HG03066 (cell line): ENCODE measurements at regions not wholly inside any gene's neighbourhood (a gene's known extent, or its start where the extent isn't known, plus 50 kb on each side); places are given as distances from the start of the nearest gene placed in this dataset.

ENCODE experiments used
- ATAC-seq: cut with Tn5 transposase; IDR thresholded peaks from one replicate; pipeline ENCODE4 v1.9.1; 2021; ENCODE audit warnings: low read depth; ENCODE audit not compliant: unreplicated experiment

DNA sequence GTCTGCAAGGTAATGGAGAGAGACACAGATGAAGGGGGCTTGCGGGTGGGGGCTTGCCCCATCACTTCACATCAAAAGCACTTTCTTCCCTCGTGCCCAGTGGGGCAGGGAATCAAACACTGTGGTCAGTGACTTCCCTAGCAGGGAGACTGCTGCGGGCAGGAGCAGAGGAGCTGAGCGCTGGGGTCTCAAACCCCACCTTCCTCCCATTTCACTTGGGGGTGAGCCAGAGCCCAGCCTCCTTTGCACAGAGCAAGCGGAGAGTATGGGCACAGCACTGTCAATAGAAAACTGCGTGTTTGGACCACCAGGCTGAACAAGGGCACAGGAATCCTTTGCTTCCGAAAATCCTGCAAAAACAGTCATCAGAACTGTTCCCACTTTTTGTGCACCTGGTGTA is 355.8 kb upstream of the MKI67 start:
- ATAC-seq, result no peak

DNA sequence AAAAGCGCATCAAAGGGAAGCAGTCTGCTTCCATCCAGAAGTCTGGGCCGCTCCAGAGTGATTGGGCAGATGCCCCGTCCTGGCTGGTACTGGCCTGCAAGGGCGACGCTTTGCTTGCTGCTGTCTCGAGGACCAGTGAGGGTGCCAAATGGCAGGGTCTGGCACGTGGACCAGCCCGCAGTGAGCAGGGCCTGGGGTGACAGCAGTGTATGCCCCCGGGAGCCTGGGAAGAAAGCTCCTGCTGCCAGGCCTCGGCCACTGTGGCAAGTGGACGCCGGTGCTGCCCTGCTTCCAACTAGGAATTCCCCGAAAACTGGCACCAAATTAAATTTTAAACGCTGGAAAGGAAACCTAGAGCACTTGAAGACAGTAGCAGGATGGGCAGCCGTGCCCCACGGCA is 357.0 kb upstream of the MKI67 start:
- no peak for ATAC-seq

DNA sequence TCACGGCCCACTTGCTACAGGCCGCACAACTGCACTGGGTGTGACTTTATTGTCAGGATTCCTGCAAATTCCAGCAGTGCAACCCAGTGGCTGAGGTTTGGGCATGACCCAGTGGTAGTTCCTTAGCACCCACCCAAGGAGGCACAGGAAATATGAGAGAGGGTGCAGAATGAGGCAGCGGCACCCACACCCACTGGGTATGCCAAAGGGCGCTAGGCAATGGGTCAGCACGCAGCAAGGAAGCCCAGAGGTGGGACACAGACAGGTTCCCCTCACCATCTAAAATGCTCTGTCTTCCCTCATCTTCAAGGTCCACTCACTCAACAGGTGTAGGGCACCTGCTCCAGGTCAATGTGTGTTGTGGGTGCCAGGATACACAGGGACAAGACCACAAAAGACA is 357.8 kb upstream of the MKI67 start:
- no peak for ATAC-seq

DNA sequence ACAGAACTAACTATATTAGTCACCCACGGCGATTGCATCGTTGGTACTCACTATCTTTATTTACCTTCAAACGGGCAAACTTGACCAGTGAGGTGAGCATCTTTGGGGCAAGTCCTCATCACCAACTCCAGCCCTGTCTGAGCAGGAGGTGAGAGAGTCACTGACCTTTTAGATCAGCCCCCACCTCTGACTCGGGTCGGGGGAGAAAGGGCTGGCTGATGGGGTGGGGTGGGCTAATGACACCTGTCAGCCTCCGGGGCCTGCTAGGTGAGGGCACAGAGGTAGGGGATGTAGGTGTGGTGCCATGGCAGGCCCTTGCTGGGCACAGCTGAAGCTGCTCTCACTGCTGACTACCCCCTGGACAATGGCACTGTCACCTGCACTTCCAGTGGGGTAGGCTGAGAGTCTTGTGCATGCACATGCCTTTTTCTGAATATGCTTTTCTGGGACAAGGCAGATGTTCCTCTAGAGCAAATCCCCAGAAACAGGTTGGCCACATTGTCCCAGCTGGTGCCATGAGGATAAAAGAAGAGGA is 359.5 kb upstream of the MKI67 start:
- no peak for ATAC-seq

DNA sequence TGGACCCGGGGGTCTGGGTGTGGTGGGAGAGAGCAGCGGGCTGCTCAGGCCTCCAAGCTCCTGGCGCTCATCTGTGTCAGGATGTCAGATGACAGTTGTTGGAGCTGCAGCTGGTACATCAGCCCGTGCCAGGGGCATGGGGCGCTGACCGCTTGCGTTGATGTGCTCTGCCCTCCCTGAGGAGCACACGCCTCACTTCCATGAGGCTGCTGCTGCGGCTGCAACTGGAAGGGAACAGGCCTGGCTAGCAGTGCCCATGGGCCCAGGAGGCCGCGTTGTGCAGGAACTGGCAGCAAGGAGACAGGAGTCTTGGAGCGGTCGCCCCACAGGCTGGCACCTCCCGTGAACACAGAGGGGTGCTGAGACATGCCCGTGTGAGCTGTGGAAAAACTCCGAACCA is 361.3 kb upstream of the MKI67 start:
- no peak for ATAC-seq

DNA sequence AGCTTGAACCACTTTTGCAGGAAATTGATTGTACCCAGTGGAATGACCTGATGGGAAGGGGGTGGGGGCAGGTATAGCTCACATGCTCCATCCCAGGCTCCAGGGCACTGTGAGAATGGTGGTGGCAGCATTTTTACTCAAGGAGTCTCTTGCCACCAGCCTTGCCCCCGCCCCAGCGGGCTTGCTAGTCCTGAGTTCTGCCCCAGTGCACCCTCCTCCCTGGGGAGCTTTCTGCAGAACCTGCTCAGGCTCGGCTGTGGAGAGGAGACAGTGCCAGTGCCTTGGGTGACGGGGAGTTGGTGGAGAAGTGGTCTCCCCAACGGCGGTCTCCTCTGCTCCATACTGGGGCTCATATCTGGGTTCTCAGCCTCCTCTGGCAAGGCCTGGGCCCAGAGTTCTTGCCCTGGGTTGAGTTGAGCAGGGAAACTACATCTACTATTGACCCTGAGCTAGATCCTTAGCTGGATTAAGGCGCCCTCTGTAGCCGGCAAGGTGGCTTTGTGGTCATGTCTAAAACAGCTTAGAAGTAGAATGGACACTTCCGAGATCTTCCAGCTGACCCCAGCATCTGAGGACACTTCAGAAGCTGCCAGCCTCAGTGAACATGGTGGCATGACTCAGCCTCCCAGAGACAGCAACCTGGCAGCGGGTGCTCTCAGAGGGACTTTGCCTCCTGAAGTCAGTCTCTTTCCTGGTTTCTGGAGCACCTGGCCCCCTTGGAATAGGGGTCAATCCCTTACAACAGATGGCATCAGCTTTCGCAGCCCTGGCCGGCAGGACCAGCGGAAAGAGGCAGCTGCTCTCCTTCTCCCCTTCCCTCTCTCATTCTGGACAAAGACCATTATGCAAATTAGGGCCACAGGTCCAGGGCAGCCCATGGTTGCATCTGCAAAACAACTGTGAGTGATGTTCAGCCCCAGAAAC is 363.4 kb upstream of the MKI67 start:
- ATAC-seq, result no peak

DNA sequence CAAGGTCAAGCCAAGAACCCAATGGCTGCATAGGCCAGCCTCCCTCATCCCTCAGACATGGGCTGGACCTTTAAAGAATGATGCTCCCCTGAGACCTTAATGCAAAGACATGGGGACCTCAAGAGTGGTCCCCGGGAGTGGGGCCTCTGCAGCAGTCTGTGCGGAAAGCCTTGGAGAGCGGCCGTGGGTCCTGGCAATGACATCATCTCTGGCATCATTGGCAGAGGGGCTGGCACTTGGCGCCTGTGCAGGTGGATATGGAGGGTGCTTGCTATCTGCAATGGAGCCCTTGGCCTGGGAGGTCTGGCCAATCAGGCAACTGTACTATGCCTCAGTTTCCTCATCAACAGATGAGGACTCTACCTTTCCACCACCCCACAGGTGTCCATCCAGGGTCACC is 365.5 kb upstream of the MKI67 start:
- no peak for ATAC-seq

DNA sequence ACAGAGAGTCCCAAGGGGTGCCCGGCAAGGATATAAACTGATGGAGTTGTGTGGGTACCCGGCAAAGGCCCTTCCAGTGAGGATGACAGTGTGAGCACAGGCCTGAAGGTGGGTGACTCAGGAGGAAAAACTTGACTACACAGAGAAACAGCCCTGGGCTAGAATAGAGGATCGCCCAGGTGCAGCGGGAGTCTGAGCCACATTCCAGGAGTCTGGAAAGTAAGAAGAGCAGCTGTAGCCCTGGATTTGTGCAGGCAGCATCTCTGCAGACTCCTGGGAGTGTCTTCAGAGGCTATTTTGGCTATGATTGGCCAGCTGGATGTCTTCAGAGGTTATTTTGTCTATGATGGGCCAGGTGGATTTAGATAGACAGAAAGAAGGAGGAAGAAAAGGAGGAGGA is 367.6 kb upstream of the MKI67 start:
- ATAC-seq, result no peak

DNA sequence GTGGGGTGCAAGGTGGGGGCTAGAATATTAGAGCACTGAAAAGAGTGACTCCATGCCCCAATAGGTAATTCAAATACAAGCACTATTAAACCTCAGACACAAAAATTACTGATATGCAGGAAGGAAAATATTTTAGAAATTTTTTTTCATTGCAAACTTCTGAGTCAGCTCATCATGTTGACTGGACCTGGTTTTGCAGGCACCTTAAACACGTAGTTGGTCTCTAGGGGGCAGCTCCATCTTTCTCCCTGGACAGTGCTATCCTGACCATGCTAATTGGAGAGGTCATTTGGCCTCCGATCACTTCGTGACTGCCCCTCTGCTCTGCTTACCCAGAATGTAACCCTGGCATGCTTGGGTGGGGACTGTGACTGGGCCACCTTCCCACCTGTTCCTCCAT is 368.4 kb upstream of the MKI67 start:
- ATAC-seq, result no peak

DNA sequence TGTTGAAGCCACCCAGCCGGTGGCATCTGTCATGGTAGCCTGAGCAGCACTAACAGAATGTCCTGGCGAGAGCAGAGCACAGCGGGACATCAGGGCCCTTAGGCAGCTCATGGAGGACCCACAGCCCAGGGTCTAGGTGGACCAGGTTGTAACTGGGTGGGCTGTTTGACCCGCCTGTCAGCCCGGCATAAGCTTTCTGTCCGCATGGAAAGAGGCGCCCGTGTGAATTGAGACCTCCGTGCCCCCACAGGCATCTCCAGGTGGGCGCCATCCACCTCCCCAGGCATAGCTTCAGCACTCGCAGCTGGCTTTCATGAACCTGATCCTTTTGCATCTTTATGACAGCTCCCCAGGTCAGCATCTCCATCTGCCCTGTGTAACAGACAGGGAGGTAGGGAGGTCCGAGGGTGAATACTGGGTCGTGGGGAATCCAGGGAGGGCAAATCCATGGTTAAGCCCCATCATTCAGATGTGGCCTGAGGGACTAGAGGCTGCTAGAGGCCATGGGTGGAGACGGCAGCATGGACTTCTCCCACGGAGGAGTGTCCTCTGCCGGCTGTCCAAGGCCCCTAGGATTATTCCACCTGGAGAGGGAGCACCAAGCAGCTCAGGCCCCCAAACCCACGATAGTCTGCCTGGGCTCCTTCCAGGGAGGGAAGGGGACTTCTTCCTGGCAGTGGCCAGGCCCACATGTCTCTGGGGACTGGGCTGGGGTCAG is 371.6 kb upstream of the MKI67 start:
- no peak for ATAC-seq

DNA sequence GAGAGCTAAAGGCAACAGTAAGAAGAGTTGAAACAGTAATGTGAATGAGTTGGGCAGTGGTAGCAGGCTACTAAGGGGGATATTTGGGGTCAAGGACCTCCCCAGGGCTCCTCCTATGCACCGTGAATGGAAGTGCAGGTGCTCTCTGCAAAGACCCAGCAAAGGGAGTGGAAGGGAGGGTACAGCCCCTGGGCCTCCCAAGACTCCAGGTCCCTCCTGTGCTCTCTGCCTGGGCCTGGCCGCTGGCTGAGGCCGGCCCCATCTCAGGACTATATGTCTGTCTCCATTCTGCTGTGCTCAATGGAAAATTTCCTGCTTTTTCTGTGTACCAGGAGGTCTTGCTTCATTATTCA is 372.1 kb upstream of the MKI67 start:
- no peak for ATAC-seq

DNA sequence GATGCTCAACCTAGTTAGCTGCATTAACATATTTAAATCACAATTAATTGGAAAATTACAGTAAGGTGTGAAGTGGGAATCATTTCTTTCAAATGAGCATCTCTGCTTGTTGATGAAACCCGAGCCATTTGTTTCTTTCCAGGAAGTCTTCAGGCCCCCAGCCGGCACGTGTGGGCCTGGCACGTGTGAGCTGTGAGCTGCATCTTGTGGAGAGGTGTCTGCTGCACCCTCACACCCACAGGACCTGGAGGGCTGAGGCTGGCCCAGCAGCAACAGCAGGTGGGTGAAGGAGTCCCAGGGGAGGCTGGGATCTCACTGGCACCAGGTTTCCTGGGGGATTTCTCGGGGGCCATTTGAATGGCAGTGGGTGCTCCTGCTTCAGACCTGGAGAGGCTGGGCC is 372.5 kb upstream of the MKI67 start:
- ATAC-seq, result no peak

DNA sequence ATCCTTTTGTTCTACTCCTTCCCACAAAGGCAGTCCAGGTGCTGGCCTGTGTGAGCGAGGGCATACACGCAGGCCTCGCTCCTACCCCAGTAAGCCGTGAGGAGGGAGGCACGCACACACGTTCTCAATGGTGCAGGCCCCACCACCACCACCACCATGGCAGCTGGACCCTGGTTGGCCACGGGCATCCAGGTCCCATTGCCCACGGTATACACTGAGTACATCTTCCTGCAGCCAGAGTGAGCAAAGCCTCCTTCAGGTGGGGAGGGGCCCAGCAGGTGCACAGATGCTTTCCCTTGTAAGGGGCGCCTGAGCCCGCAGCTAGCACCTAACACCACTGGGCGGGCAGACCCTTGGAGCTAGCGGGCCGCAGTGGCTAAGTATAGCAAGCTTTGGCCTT is 373.3 kb upstream of the MKI67 start:
- ATAC-seq, result no peak

DNA sequence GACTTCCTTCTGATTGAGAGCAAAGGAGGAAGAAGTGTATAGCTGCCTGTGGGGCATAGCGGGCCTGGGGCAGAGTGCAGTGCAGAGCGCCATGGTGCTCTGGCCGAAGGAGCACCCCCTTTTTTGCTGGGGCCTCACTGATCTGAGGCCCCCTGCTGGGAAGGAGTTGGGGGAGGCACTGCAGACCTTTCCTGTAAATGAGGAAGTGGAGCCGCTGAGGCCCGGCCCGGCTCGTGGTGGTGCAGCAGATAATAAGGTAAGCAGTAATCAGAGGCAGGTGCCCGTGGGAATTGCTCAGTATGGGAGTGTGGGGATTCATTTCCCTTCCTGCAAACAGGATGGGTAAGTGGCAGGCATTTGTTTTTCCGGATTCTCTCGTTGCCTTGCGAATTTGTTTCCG is 373.7 kb upstream of the MKI67 start:
- no peak for ATAC-seq

DNA sequence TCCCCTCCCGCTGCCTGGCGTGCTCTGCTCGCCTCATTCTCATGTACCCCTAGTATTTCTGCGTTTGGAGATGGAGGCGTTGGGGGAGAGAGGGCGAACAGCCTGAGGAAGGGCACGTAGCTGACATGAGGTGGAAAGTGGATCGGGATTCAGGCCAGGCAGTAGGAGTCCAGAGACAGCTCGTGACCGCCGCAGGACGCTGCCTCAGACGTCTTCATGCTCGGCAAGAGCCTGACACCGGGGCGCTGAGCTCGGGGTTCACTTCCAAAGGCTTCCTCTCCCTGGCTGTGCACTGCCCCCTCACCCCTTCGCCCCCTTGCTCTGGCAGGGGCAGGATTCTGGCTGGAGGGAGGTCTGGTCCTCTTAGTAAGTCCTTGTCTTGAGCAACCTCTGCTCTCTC is 374.4 kb upstream of the MKI67 start:
- no peak for ATAC-seq

DNA sequence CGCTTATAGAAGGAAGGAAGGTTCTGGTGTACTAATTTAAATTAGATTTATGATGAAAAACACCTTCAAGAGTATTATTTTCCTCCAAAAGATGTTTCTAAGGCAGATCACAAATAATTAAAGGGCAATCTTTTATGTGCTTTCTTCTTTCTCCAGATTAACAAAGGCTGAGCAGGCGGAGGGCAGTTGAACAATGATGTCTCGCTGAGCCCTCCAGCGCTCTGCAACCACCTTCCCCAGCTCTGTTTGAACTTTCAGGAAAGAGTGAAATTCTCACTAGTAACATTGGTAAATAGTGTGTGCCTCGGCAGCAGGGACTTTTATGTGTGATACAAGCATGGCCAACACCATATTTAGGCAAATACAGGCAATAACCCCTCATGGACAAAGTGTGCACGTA is 379.1 kb upstream of the MKI67 start:
- no peak for ATAC-seq

DNA sequence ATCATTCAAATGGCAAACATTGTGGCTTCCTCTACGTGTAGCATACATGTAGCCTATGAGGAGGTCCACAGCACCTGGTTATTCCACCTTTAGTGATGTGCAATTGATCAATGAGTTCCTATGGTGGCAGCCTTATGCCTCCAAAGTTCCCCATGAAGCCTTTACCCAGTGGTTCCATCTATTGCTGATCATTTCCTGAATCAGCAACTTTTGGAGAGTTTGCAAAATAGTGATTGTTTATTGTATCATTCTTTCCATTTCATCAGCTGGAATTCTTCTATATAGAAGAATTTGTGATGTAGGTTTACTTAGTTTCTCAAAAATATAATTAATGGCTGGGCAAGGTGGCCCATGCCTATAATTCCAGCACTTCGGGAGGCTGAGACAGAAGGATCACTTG is 380.2 kb upstream of the MKI67 start:
- no peak for ATAC-seq

DNA sequence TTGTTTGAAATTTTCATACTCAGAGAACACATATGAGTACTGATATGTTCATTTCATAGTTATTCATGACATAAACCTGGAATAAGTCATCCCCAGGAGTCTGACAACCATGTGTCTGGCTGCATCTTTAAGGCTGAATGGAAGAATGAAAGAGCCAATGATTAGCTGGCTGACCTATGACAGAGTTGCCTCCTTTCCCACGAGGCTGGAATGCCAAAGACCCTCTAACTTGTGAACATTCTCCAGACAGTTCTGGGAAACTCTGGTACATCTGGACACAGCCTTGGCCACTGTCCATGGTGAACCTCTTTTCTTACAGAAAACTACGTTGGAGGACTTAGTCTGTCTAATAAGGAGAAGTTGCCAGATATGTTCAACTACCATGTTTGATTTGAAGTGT is 380.8 kb upstream of the MKI67 start:
- ATAC-seq, result no peak

DNA sequence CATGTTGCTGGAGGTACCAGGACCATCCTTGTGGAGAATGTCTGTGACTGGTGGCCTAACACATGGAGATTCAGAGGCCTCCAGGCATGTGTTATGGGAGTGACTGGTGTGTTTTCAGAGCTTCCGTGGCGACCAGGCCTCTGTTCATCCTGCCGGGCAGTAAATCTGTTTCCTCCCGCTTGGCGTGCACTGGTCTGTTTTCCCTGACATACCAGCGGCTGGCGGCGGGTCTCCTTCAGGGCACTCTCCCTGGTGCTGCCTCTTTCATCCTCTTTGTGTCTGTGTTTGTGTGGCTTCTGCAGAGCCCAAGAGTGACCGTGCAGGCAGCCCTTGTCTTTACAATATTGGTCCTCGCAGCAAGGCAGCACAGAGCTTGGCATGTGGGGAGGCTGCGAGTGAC is 385.1 kb upstream of the MKI67 start:
- ATAC-seq, result no peak

DNA sequence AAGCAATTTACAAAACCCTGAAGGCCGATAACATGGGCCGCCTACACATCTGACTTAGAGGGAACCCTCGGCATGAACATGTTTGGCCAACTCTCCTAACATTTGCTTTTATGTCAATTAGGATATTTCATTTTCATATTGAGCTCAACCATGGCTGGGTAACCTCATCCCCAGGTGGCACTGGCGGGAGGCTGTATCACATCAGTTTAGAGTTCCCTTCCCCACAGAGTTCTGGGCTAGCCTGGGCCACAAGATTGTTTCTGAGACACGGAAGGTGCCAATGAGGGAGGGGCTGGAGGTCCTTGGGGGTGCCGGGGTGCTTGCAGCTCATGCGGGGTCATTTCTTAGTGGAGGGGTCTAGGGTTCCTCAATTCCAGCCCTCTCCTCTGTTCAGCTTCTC is 386.5 kb upstream of the MKI67 start:
- no peak for ATAC-seq

DNA sequence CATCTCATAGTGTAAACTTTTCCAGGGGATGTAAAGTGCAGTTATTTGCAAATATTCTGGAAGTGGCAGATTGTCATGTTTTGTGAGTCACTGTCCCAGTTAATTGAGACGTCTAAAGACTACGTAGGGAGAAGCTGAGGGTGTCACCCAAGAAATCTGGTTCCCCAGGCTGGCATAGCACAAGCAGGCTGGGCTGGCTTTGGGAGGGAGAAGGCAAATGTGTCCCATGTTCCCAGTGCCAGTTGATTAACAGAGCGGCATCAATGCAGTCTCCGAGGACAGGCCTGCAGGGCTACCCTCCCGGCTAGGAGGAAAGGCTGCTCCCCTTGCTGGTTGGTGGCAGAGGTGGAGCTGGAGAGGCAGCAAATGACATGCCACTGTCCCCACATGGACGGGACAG is 388.3 kb upstream of the MKI67 start:
- ATAC-seq, result no peak

DNA sequence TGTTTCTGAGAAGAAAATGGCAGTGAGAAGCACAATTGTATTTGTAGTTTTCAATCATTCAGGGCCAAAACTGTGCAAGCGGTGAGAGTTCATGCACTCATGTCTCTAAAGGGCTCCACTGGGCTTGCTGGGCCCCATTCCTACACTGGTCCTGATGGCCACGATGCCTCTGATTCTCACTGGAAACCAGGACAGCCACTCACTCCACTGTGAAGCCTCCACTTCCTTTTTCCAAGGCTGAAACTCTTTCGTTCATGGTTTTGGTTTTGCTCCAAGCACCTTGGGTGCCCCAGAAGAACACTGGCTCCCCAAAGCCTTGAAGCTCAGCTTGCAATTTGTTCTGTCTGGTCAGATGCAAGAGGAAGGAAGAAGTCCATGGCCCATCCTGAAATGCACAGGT is 390.0 kb upstream of the MKI67 start:
- ATAC-seq, result no peak
